ENCODE measurements at regions not wholly inside any gene's neighbourhood (a gene's known extent, or its start where the extent isn't known, plus 50 kb on each side); places are given as distances from the start of the nearest gene placed in this dataset.

- TF ChIP-seq CTCF (IDR thresholded peaks at IDR 0.05) (peak; percentile 49; the same call in 1 of the 2 replicates), REST (IDR thresholded peaks at IDR 0.05; ENCODE audit: insufficient read depth in 1 of 2, low read depth in 2 of 2, low read length in 1 of 2) (no peak), SIN3A (IDR thresholded peaks at IDR 0.05; ENCODE audit: borderline replicate concordance, insufficient read depth, low read depth, low read length) (no peak), POLR2AphosphoS5 (IDR thresholded peaks at IDR 0.05; ENCODE audit: low read depth, low read length) (no peak), TCF7L2 (IDR thresholded peaks at IDR 0.05; ENCODE audit: low read depth, low read length) (no peak)
Measured at GRCh38 chr20:52242237-52243230, 51.0 kb upstream of the ZFP64 start.
